K562 (cell line): ENCODE measurements at regions not wholly inside any gene's neighbourhood (a gene's known extent, or its start where the extent isn't known, plus 50 kb on each side); places are given as distances from the start of the nearest gene placed in this dataset.

Source experiments
- MAFF ChIP-seq: IDR thresholded peaks from 2 replicates; pipeline ENCODE4 v1.6.1; 2012; ENCODE audit warnings: low read length, improper control_type of control experiment
- ZBTB40 ChIP-seq, 2 experiments: fragments of 450-650 bp in 1 of 2; sonication (generic) in 1 of 2; formaldehyde crosslinking in 1 of 2; IDR thresholded peaks; 2 replicates each; pipeline versions ENCODE4 v1.7.1 to v1.9.0; 2016 to 2022; ENCODE audit warnings: inconsistent platforms in 1 of 2, mild to moderate bottlenecking in 1 of 2, missing genetic modification reagents in 1 of 2

GRCh38 chr12:29843036-29843435 lies 59.3 kb upstream of the TMTC1 start (continued):
- no peak for TF ChIP-seq ZBTB40 (IDR thresholded peaks at IDR 0.05)
- TF ChIP-seq ZBTB40 (CRISPR knock-in tag; IDR thresholded peaks at IDR 0.05): no peak
- TF ChIP-seq MAFF: no peak
